PC-9 (cell line): ENCODE measurements at regions not wholly inside any gene's neighbourhood (a gene's known extent, or its start where the extent isn't known, plus 50 kb on each side); places are given as distances from the start of the nearest gene placed in this dataset.

Source experiments
- CTCF ChIP-seq: fragments of 200-600 bp; sonication (generic); conservative IDR thresholded peaks from 2 replicates; pipeline ENCODE4 v1.6.1; 2017; ENCODE audit warnings: mixed run types, antibody characterized with exemption, mild to moderate bottlenecking, moderate library complexity
- EZH2 ChIP-seq: fragments of 200-600 bp; sonication (generic); IDR thresholded peaks from 2 replicates; pipeline ENCODE4 v1.8.0; 2017; ENCODE audit warnings: antibody characterized with exemption, low read depth

- no peak for TF ChIP-seq CTCF
- no peak for TF ChIP-seq EZH2
Measured at GRCh38 chr17:34764716-34765115, 185.3 kb downstream of the TMEM132E start.
